K562 (cell line): ENCODE measurements at regions not wholly inside any gene's neighbourhood (a gene's known extent, or its start where the extent isn't known, plus 50 kb on each side); places are given as distances from the start of the nearest gene placed in this dataset.

ENCODE experiments used
- CBX2 ChIP-seq: fragments of 200-600 bp; sonication (generic); IDR thresholded peaks from one replicate; pipeline ENCODE4 v1.6.1; 2012; ENCODE audit warnings: mild to moderate bottlenecking, low read length, inconsistent platforms; ENCODE audit not compliant: insufficient read depth, poor library complexity, severe bottlenecking
- CBX3 ChIP-seq, 2 experiments: IDR thresholded peaks; 1 replicate in 1 of 2; 2 replicates in 1 of 2; pipeline ENCODE4 v1.6.1; 2012; ENCODE audit warnings: inconsistent platforms in 2 of 2, low read length in 2 of 2, borderline replicate concordance in 1 of 2, control low read depth in 1 of 2
- ETS2 ChIP-seq: IDR thresholded peaks from 2 replicates; pipeline ENCODE4 v1.6.1; 2016; ENCODE audit warnings: borderline replicate concordance, missing genetic modification characterization, mild to moderate bottlenecking, moderate library complexity, missing compliant biosample characterization; ENCODE audit not compliant: poor library complexity, severe bottlenecking
- HDAC1 ChIP-seq, 2 experiments: fragments of 450-650 bp; IDR thresholded peaks; 2 replicates each; pipeline ENCODE4 v1.6.1; 2016 to 2017; ENCODE audit warnings: inconsistent platforms in 1 of 2, mild to moderate bottlenecking in 1 of 2, moderate library complexity in 1 of 2
- JUN ChIP-seq, 2 experiments: sonication (generic) in 1 of 2; formaldehyde crosslinking in 1 of 2; IDR thresholded peaks; 2 replicates each; pipeline versions ENCODE4 v1.6.1 to v1.8.0; 2012 to 2022; ENCODE audit warnings: borderline replicate concordance in 2 of 2, mild to moderate bottlenecking in 2 of 2, improper control_type of control experiment in 1 of 2, low read depth in 1 of 2, low read length in 1 of 2, missing genetic modification reagents in 1 of 2
- MEF2A ChIP-seq: IDR thresholded peaks from 2 replicates; pipeline ENCODE4 v1.6.1; 2011; ENCODE audit warnings: low read depth, mild to moderate bottlenecking, low read length, moderate library complexity; ENCODE audit not compliant: control insufficient read depth
- MXD1 ChIP-seq: fragments of 250-450 bp; sonication (Bioruptor Pico); IDR thresholded peaks from 2 replicates; pipeline ENCODE4 v1.8.0; 2021; ENCODE audit warnings: borderline replicate concordance, mild to moderate bottlenecking, moderate library complexity; ENCODE audit not compliant: poor library complexity, severe bottlenecking
- NELFE ChIP-seq: IDR thresholded peaks from 2 replicates; pipeline ENCODE4 v1.6.1; 2011; ENCODE audit warnings: mild to moderate bottlenecking; ENCODE audit not compliant: insufficient read depth, insufficient read length
- OTX1 ChIP-seq: fragments of 450-650 bp; formaldehyde crosslinking; IDR thresholded peaks from 2 replicates; pipeline ENCODE4 v1.4.0; 2022; ENCODE audit warnings: mild to moderate bottlenecking
- PCBP2 ChIP-seq: fragments of 200-400 bp; formaldehyde crosslinking; IDR thresholded peaks from 2 replicates; pipeline ENCODE4 v1.6.1; 2018; ENCODE audit warnings: low read length, low read depth, mild to moderate bottlenecking, moderate library complexity; ENCODE audit not compliant: poor library complexity, severe bottlenecking
- PTRF ChIP-seq: fragments of 450-650 bp; IDR thresholded peaks from 2 replicates; pipeline ENCODE4 v1.6.1; 2016; ENCODE audit warnings: mild to moderate bottlenecking, missing genetic modification characterization, missing compliant biosample characterization
- ZKSCAN8 ChIP-seq: fragments of 200-800 bp; sonication (Bioruptor generic); IDR thresholded peaks from 2 replicates; pipeline ENCODE4 v1.6.1; 2016; ENCODE audit warnings: missing genetic modification characterization, missing compliant biosample characterization
- ZNF143 ChIP-seq: sonication (generic); formaldehyde crosslinking; IDR thresholded peaks from 2 replicates; pipeline ENCODE4 v1.9.0; 2022; ENCODE audit warnings: mild to moderate bottlenecking, missing genetic modification reagents
- ZNF212 ChIP-seq: fragments of 450-650 bp; formaldehyde crosslinking; IDR thresholded peaks from 2 replicates; pipeline ENCODE4 v1.4.0; 2020; ENCODE audit warnings: mild to moderate bottlenecking
- ZNF717 ChIP-seq: fragments of 250-450 bp; sonication (Bioruptor Pico); IDR thresholded peaks from 2 replicates; pipeline ENCODE4 v1.5.0; 2021
- ZSCAN29 ChIP-seq: fragments of 450-650 bp; IDR thresholded peaks from 2 replicates; pipeline ENCODE4 v1.6.1; 2017
- TF ChIP-seq, protein P1 (sequence below): fragments of 250-450 bp; sonication (Bioruptor Pico); IDR thresholded peaks from 2 replicates; pipeline ENCODE4 v1.4.0; 2020; ENCODE audit warnings: borderline replicate concordance
- TF ChIP-seq, protein P2 (sequence below): fragments of 450-650 bp; formaldehyde crosslinking; IDR thresholded peaks from 2 replicates; pipeline ENCODE4 v1.4.0; 2022; ENCODE audit warnings: missing genetic modification characterization
- TF ChIP-seq, protein P3 (sequence below): fragments of 250-450 bp; sonication (Bioruptor Pico); IDR thresholded peaks from 2 replicates; pipeline ENCODE4 v1.4.0; 2020; ENCODE audit warnings: mild to moderate bottlenecking, moderate library complexity, borderline replicate concordance
- TF ChIP-seq, protein P4 (sequence below): fragments of 450-650 bp; formaldehyde crosslinking; IDR thresholded peaks from 2 replicates; pipeline ENCODE4 v1.4.0; 2020; ENCODE audit warnings: mild to moderate bottlenecking, moderate library complexity

DNA sequence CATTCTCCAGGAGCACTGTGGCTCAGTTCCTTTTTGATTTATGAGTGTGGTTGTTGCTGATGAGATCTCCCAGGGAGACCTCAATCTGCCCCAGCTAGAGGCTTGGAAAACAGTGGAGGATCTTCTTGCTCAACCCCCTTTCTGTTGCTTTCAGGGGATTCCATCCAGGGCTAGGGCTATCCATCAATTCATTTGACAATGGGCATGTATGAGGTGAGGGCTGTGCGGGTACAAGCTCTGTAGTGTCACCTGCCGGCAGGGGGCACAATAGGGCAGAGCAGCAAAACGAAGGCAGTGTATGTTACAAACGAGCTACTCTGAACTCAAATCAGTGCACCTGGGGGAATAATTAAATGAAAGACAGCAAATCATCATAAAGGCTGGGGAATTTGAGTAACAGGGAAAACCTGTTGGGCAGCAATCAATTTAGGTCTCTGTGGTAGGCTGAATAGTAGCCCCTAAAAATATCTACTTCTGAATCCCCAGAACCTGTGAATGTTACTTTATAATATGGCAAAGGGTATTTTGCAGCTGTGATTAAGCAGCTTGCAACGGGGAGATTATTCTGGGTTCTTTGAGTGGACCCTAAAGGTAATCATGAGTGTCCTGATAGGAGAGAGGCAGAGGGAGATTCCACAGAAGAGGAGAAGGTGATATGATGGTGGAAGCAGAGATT is 170.3 kb upstream of the ZBED5 start (continued):
- TF ChIP-seq, protein P1, sequence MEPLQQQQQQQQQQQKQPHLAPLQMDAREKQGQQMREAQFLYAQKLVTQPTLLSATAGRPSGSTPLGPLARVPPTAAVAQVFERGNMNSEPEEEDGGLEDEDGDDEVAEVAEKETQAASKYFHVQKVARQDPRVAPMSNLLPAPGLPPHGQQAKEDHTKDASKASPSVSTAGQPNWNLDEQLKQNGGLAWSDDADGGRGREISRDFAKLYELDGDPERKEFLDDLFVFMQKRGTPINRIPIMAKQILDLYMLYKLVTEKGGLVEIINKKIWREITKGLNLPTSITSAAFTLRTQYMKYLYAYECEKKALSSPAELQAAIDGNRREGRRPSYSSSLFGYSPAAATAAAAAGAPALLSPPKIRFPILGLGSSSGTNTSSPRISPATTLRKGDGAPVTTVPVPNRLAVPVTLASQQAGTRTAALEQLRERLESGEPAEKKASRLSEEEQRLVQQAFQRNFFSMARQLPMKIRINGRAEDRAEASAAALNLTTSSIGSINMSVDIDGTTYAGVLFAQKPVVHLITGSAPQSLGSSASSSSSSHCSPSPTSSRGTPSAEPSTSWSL = no peak
- TF ChIP-seq ZKSCAN8 (CRISPR knock-in tag) (no peak), OTX1 (CRISPR knock-in tag) (no peak), PCBP2 (no peak), CBX3 (IDR thresholded peaks at IDR 0.05; ENCODE audit: borderline replicate concordance in 1 of 2, low read length in 2 of 2) (no peak), NELFE (no peak), JUN (IDR thresholded peaks at IDR 0.05; ENCODE audit: borderline replicate concordance, low read depth, low read length) (no peak), JUN (CRISPR knock-in tag; IDR thresholded peaks at IDR 0.05; ENCODE audit: borderline replicate concordance) (no peak), ETS2 (tag) (no peak), ZSCAN29 (no peak), ZNF143 (CRISPR knock-in tag) (no peak), ZNF212 (CRISPR knock-in tag) (no peak), MEF2A (no peak), CBX2 (no peak), HDAC1 (IDR thresholded peaks at IDR 0.05) (no peak), PTRF (tag) (no peak), MXD1 (CRISPR knock-in tag) (no peak), ZNF717 (CRISPR knock-in tag) (no peak)
- TF ChIP-seq, protein P2, sequence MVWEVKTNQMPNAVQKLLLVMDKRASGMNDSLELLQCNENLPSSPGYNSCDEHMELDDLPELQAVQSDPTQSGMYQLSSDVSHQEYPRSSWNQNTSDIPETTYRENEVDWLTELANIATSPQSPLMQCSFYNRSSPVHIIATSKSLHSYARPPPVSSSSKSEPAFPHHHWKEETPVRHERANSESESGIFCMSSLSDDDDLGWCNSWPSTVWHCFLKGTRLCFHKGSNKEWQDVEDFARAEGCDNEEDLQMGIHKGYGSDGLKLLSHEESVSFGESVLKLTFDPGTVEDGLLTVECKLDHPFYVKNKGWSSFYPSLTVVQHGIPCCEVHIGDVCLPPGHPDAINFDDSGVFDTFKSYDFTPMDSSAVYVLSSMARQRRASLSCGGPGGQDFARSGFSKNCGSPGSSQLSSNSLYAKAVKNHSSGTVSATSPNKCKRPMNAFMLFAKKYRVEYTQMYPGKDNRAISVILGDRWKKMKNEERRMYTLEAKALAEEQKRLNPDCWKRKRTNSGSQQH (CRISPR knock-in tag) = no peak
- TF ChIP-seq, protein P3, sequence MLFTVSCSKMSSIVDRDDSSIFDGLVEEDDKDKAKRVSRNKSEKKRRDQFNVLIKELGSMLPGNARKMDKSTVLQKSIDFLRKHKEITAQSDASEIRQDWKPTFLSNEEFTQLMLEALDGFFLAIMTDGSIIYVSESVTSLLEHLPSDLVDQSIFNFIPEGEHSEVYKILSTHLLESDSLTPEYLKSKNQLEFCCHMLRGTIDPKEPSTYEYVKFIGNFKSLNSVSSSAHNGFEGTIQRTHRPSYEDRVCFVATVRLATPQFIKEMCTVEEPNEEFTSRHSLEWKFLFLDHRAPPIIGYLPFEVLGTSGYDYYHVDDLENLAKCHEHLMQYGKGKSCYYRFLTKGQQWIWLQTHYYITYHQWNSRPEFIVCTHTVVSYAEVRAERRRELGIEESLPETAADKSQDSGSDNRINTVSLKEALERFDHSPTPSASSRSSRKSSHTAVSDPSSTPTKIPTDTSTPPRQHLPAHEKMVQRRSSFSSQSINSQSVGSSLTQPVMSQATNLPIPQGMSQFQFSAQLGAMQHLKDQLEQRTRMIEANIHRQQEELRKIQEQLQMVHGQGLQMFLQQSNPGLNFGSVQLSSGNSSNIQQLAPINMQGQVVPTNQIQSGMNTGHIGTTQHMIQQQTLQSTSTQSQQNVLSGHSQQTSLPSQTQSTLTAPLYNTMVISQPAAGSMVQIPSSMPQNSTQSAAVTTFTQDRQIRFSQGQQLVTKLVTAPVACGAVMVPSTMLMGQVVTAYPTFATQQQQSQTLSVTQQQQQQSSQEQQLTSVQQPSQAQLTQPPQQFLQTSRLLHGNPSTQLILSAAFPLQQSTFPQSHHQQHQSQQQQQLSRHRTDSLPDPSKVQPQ (CRISPR knock-in tag) = no peak
- TF ChIP-seq, protein P4, sequence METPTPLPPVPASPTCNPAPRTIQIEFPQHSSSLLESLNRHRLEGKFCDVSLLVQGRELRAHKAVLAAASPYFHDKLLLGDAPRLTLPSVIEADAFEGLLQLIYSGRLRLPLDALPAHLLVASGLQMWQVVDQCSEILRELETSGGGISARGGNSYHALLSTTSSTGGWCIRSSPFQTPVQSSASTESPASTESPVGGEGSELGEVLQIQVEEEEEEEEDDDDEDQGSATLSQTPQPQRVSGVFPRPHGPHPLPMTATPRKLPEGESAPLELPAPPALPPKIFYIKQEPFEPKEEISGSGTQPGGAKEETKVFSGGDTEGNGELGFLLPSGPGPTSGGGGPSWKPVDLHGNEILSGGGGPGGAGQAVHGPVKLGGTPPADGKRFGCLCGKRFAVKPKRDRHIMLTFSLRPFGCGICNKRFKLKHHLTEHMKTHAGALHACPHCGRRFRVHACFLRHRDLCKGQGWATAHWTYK (CRISPR knock-in tag) = no peak
